Ramos (cell line): ENCODE measurements at regions not wholly inside any gene's neighbourhood (a gene's known extent, or its start where the extent isn't known, plus 50 kb on each side); places are given as distances from the start of the nearest gene placed in this dataset.
"Not testable (repeated sequence)": the region's sequence is repeated elsewhere in the genome, so short reads cannot be mapped to it uniquely, and the experiment has no call there.

ENCODE experiments used
- in situ Hi-C: fragments of 300-500 bp; cut with MboI; formaldehyde crosslinking; loops from one replicate; pipeline ENCODE4 v1.14.3; 2022; ENCODE audit warnings: low sequenced_read_pairs; ENCODE audit not compliant: unreplicated experiment

DNA sequence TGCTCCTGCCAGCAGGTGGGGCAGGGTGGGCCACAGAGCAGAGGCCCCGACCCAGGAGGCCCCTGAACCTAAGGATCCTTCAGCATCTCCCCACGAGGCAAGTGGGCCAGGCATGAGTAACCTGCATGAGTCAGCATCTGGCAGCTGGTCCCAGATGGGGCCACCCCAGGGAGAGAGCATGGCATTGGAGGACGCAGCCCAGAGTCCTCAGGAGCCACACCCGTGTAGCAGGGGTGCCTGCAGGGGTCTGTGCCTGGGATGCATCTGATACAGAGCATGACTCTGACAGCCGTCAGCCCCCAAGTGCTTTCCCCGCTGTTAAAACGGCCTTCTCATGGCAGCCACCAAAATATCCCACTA, 185.6 kb upstream of the SALL3 start:
- in situ Hi-C loops, result no loop called here

DNA sequence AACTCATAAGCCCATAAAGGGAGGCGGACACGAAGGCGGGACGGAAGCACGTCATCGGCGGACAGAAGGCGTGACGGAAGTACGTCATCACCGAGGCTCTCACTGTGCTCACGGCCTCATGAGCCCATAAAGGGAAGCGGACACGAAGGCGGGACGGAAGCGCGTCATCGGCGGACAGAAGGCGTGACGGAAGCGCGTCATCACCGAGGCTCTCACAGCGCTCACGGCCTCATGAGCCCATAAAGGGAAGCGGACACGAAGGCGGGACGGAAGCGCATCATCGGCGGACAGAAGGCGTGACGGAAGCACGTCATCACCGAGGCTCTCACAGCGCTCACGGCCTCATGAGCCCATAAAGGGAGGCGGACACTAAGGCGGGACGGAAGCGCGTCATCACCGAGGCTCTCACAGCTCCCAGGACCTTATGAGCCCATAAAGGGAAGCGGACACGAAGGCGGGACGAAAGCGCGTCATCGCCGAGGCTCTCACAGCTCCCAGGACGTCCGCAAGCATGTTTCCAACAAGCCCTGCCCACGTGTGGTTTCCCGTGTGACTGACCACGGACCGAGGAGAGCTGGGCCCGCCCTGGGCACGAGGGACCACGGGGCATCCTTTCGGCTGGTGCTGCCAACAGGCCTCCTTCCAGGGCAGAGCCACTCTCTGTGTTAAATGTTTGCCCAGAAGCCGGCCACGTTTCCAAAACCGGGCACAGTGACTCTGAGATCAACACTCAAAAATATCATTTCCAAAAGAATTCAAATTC, 182.7 kb upstream of the SALL3 start:
- in situ Hi-C loops, result no loop called here

DNA sequence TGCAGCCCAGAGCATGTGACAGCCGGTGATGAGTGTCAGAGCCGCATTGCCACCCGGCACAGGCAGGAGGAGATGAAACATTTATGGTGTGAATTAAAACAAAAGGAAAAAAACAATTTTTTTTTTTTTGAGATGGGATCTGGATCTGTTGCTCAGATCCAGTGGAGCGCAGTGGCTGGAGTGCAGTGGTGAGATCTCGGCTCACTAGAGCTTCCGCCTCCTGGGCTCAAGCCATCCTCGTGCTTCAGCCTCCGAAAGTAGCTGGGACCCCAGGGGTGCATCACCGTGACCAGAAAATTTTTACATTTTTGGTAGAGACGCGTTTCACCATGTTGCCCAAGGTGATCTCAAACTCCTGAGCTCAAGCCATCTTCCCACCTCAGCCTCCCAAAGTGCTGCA, 182.1 kb upstream of the SALL3 start:
- in situ Hi-C loops, result no loop called here

DNA sequence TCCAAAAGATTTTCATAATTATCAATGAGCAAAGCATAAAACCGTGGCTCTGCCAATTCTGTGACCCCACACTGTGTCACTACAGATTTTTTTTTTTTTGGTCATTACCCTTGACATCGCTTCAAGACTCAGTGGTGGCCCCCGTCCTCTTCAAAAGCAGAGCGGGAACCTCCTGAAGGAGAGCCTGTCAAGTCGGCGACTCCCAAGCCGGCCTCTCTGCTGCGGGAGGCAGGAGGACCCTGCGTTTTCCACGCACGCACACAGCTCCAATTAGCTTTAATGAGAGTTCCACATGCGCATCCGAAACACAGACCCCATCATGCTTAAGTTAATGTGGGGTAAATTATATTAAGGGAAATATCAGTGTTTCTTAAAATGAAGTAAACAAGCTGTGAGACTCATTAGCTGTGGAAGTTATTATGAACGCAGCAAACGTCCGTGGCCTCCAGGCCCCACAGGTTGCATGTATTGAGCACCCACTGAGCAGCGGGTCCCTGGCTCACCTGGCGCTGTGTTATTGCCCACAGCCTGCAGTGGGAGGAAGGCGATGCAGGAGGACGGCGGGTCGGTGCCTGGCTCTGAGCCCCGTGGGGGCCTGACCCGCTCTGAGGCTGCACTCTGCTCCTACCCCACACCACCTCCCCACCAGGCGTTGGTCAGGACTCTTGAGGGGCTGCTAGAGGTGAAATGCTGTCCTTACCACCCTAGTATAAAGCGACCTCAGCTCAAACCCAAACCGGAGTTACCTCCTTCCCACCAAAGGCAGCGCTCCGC, 181.0 kb upstream of the SALL3 start:
- in situ Hi-C loops, result no loop called here

DNA sequence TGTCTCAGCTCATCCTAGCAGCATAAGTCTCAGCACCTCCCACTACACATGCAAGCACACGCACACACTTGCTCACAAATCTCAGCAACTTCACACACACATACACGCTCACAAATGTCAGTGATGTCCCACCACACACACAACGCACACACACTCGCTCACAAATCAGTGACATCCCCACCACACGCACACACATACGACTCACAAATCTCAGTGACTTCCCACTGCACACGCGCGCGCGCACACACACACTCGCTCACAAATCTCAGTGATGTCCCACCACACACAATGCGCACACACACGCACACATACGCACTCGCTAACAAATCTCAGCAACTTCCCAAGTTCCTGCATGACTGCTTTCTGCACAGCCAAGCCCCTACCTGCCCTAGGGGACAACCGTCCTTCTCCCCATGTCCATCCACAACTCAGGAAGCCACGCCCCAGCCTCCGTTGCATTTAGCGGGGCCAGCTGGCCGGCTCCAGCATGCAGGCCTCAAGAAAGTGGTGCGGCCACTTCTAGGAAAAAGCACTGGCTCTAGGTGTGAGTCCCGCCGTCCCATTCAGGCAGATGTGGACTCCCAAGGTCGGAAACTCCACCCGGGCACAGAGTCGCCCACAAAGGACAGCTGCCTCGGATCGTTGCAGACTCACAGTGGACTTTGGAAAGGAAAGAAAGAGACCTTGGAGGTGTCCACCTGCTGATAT, 180.1 kb upstream of the SALL3 start:
- in situ Hi-C loops, result no loop called here

DNA sequence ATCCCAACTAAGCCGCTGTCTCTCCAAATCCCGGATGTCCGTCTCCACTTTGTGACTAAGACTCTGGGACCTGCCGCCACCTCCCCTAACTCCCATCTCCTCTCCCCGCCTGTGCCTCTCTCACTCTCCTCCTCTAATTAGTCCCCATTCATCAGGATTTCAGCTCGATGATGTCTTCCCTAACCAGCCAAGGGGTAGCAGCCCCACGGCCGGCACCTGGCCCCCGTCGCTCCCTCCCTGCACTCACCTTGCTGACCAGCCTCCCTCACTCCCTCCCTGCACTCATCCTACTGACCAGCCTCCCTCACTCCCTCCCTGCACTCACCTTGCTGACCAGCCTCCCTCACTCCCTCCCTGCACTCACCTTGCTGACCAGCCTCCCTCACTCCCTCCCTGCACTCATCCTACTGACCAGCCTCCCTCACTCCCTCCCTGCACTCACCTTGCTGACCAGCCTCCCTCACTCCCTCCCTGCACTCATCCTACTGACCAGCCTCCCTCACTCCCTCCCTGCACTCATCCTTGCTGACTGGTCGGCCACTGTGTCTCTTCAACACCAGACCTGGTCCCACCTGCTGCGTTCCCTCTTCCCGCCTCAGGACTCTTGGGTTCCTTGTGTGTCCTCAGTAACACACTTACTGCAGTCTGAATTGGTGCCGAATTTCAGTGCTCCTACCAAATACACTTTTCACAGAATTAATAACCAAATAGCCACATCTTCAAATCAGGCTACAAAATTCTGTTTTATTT, 179.3 kb upstream of the SALL3 start:
- in situ Hi-C loops, result not testable (repeated sequence)

- in situ Hi-C loops, result no loop called here
Observed at GRCh38 chr18:78801011-78801410, 178.6 kb upstream of the SALL3 start.

DNA sequence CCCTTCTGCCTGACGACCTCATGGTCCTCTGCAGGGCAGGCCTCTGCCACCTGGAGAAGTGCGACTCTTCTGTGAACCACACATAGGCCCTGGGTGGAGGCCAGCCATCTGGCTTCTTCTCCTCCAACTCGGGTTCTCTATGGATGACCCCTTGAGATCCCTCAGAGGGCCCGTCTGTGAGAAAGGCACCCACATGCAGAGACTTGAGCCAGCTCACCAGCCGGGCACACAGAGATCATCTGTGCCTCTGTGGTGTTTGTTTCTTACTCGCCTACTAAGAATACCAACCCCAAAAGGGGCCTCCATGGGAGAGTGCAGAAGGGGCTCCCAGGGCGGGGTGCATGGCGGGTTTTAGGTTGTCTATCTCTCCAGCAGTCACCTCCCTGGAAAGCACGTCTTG, 176.5 kb upstream of the SALL3 start:
- in situ Hi-C loops, result no loop called here

DNA sequence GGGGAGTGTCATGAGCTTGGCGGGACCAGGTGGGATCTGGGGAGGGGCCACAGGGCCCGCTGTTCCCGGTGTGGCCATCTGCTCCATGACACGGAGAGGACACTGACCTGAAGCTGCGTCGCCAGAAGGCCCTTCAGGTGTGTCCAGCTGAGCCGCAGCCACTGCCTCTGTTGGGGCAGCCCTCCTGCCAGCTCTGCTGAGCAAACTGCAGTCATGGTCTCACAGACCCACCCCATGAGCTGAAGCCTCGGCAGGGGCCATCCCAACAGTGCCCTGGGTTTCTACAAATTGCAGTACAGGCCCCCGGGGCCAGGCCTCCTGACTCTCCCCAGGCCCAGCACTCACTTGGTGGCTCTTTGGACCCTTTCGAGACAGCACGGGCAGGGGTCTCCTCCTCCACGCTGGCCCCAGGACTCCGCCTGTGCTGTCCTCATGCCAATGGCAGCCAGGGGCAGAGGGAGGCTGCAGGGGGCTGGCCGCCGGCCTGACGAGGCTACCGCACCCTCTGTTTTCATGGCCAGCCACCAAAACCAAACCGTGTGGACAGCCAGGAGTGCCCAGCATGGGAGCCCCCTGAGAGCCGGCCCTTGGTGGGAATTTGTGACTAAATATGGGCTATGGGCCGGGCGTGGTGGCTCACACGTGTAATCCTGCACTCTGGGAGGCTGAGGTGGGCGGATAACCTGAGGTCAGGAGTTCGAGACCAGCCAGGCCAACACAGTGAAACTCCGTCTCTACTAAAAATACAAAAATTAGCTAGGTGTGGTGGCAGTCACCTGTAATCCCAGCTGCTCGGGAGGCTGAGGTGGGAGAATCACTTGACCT, 175.2 kb upstream of the SALL3 start:
- in situ Hi-C loops, result no loop called here

- in situ Hi-C loops, result no loop called here
Observed at GRCh38 chr18:78805840-78806239, 173.8 kb upstream of the SALL3 start.

DNA sequence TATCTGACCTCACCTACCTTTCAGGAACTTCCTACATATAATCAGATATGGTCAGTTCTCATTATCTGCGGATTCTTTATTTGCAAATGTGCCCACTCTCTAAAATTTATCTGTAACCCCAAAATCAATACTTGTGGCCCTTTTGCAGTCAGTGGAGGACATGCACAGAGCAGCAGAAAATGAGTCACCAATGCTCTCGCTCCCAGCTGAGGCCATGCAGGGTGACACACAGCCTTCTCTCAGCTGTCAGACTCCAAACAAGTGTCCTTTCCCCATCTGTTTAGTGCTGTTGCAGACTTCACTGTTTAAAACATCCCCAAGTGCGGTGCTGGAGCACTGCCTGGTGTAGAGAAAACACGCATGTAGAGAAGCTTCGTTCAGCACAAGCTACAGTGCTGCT, 171.9 kb upstream of the SALL3 start:
- in situ Hi-C loops, result no loop called here

- in situ Hi-C loops, result no loop called here
Observed at GRCh38 chr18:78809845-78810244, 169.8 kb upstream of the SALL3 start.

- in situ Hi-C loops, result no loop called here
Observed at GRCh38 chr18:78810706-78811105, 168.9 kb upstream of the SALL3 start.

DNA sequence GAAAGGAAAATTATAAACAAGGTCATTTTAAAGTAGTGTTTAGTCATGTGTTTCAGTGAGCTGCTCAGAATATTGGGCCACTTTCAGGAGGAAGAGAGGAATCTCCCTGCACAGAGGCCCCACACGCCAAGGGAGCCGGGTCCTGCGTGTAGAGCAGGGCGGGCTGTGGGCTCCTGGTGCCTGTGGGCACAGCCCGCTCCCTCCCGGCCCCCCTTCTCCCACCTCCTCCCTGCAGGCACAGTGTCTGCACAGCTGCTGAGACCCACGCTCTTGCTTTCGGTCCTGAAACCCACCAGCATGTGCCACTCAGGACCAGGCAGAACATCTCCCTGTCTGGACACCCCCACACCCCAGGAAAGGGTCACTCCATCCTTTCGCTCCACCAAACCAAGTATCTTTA, 167.6 kb upstream of the SALL3 start:
- in situ Hi-C loops, result no loop called here

DNA sequence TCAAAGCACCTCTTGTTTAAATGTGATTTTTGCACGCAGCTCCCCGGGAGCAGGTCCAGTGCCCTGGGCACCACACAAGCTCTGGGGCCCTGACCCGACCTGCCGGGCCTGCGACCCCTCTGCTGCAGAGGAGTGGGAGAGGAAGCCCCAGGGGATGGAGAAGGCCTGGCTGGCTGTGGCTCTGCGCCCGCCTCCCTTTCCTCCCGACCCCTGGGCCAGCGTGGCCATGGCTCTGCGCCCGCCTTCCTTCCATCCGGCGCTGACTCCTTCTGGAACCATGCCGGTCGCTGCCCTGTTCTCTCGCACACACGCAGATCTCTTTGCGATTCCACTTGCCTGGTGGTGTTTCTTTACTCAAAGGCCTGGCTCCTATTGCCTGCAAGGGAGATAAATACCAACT, 166.5 kb upstream of the SALL3 start:
- in situ Hi-C loops, result no loop called here

GRCh38 chr18:78813936-78814710, 165.5 kb upstream of the SALL3 start:
- in situ Hi-C loops, result no loop called here

- in situ Hi-C loops, result no loop called here
Observed at GRCh38 chr18:78814766-78815165, 164.9 kb upstream of the SALL3 start.

DNA sequence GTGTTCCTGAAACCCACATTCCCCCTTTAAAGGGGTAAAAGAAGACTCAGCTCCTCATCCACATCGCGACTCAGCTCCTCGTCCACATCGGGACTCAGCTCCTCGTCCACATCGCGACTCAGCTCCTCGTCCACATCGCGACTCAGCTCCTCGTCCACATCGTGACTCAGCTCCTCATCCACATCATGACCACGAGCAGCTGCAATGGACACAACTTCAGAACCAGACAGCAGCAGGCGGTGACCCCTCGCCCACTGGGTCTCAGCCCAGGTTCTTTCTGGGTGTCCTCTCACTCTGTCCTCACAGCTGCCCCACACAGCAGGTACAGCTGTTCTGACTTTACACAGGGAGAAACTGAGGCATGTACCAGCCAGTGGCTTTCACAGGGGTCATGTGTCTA, 163.5 kb upstream of the SALL3 start:
- in situ Hi-C loops, result no loop called here

DNA sequence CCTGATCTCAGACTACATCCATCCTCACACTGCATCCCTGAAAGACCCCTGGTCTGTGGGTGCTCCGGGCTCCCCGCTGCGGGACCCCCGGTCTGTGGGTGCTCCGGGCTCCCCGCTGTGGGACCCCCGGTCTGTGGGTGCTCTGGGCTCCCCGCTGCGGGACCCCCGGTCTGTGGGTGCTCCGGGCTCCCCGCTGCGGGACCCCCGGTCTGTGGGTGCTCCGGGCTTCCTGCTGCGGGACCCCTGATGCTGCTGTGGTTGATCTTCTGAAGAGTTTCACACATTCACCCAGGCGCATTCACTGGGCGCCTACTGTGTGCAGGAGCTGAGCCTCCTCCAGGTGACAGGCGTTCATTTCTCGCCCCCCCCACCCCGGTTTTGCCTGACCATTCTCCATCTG, 162.7 kb upstream of the SALL3 start:
- in situ Hi-C loops, result no loop called here
